CD4-positive, alpha-beta T cell (primary cell): ENCODE measurements at regions not wholly inside any gene's neighbourhood (a gene's known extent, or its start where the extent isn't known, plus 50 kb on each side); places are given as distances from the start of the nearest gene placed in this dataset.

Experiments used
- ATAC-seq: fragments of 200-7000 bp; cut with Tn5 transposase; one replicate; pipeline ENCODE4 v1.10.0; 2022; ENCODE audit warnings: mild to moderate bottlenecking; ENCODE audit not compliant: poor library complexity
- CTCF ChIA-PET: fragments of 350-600 bp; sonication (Branson Sonifier 250); formaldehyde crosslinking; loops from one replicate; lab custom pipeline; 2021; ENCODE audit warnings: antibody characterized with exemption, inconsistent platforms; lab: Charles Lee
- POLR2A ChIA-PET: fragments of 350-600 bp; sonication (Branson Sonifier 250); formaldehyde crosslinking; loops from one replicate; lab custom pipeline; 2021; ENCODE audit warnings: antibody characterized with exemption, inconsistent platforms; lab: Charles Lee
- DNase-seq, 14 experiments: peaks; one replicate each; pipeline ENCODE4 v3.0.0-alpha.2; 2013 to 2020; ENCODE audit warnings: mixed read lengths in 2 of 14
- H3K27ac ChIP-seq, 2 donors: one replicate each; pipeline versions ENCODE4 v1.5.1 to v1.7.0; 2013; ENCODE audit warnings: low read length in 2 of 2, low read depth in 1 of 2, mild to moderate bottlenecking in 1 of 2
- H3K27me3 ChIP-seq, 2 experiments: 1 replicate in 1 of 2; 2 replicates in 1 of 2; pipeline versions ENCODE4 v1.6.1 to v1.7.0; 2013; ENCODE audit warnings: low read length in 2 of 2, control low read depth in 1 of 2, mild to moderate bottlenecking in 1 of 2, moderate library complexity in 1 of 2; ENCODE audit not compliant: insufficient read depth in 2 of 2, control insufficient read depth in 1 of 2
- H3K36me3 ChIP-seq: one replicate; pipeline ENCODE4 v1.6.1; 2013; ENCODE audit warnings: low read length, control low read depth; ENCODE audit not compliant: insufficient read depth
- H3K4me1 ChIP-seq: one replicate; pipeline ENCODE4 v1.6.1; 2013; ENCODE audit warnings: low read length, control low read depth; ENCODE audit not compliant: insufficient read depth
- H3K4me3 ChIP-seq: one replicate; pipeline ENCODE4 v1.5.1; 2013; ENCODE audit warnings: mild to moderate bottlenecking, low read length, moderate library complexity
- H3K9me3 ChIP-seq, 2 experiments: 1 replicate in 1 of 2; 2 replicates in 1 of 2; pipeline versions ENCODE4 v1.6.1 to v1.7.0; 2013; ENCODE audit warnings: low read length in 2 of 2, mild to moderate bottlenecking in 2 of 2, control low read depth in 1 of 2, moderate library complexity in 1 of 2; ENCODE audit not compliant: control insufficient read depth in 1 of 2, insufficient read depth in 1 of 2
- H3K27ac Mint-ChIP-seq: one replicate; pipeline ENCODE4 v1.8.0; 2020; ENCODE audit warnings: mixed read lengths
- H3K27me3 Mint-ChIP-seq: one replicate; pipeline ENCODE4 v1.8.0; 2021; ENCODE audit warnings: mixed read lengths
- H3K36me3 Mint-ChIP-seq: one replicate; pipeline ENCODE4 v1.8.0; 2021; ENCODE audit warnings: low read depth, mixed read lengths
- H3K4me1 Mint-ChIP-seq: one replicate; pipeline ENCODE4 v1.8.0; 2021; ENCODE audit warnings: low read depth, mixed read lengths
- H3K4me3 Mint-ChIP-seq: one replicate; pipeline ENCODE4 v1.8.0; 2020; ENCODE audit warnings: mild to moderate bottlenecking, mixed read lengths
- H3K9me3 Mint-ChIP-seq: one replicate; pipeline ENCODE4 v1.8.0; 2020; ENCODE audit warnings: mixed read lengths
- CTCF ChIP-seq: fragments of 200-600 bp; IDR thresholded peaks from one replicate; pipeline ENCODE4 v1.8.0; 2022; ENCODE audit warnings: antibody characterized with exemption, mild to moderate bottlenecking
- intact Hi-C, 2 experiments: fragments of 100-400 bp; cut with DNase I in 1 of 2; cut with micrococcal nuclease in 1 of 2; formaldehyde crosslinking; loops; one replicate each; pipeline versions ENCODE4 v1.15.1 to v1.9.0; 2023 to 2025; cut with DNase I, micrococcal nuclease

GRCh38 chr5:159787837-159788236 is 128.4 kb upstream of the ADRA1B start:
- no peaks in the 10 kb centered on the region for H3K36me3 ChIP-seq
- no peak overlapping the region for H3K27ac ChIP-seq
- no peak for TF ChIP-seq CTCF
- DNase-seq (no peak), ATAC-seq (no peak)
- no peaks in the 10 kb centered on the region for H3K4me1 Mint-ChIP-seq
- H3K27me3 Mint-ChIP-seq: peaks cover 6% of the 10 kb centered on the region
- no peak overlapping the region for H3K4me3 Mint-ChIP-seq
- ChIA-PET CTCF (no interaction called here), POLR2A (no interaction called here)
- H3K9me3 ChIP-seq: no peaks in the 10 kb centered on the region
- H3K4me1 ChIP-seq: no peaks in the 10 kb centered on the region
- no peaks in the 10 kb centered on the region for H3K36me3 Mint-ChIP-seq
- no peak overlapping the region for H3K27ac Mint-ChIP-seq
- intact Hi-C loops: no loop called here
- no peaks in the 10 kb centered on the region for H3K27me3 ChIP-seq
- no peaks in the 10 kb centered on the region for H3K9me3 Mint-ChIP-seq
- H3K4me3 ChIP-seq: no peak overlapping the region

- no peak for ATAC-seq
- no peak for DNase-seq
- POLR2A ChIA-PET: no interaction called here
- Mint-ChIP-seq H3K27me3 (peaks cover 6% of the 10 kb centered on the region), H3K27ac (no peak overlapping the region), H3K36me3 (no peaks in the 10 kb centered on the region), H3K4me1 (no peaks in the 10 kb centered on the region), H3K9me3 (no peaks in the 10 kb centered on the region), H3K4me3 (no peak overlapping the region)
- CTCF ChIA-PET: no interaction called here
- TF ChIP-seq CTCF: no peak
- Histone ChIP-seq H3K27me3 (no peaks in the 10 kb centered on the region), H3K9me3 (no peaks in the 10 kb centered on the region), H3K4me3 (no peak overlapping the region), H3K4me1 (no peaks in the 10 kb centered on the region), H3K27ac (no peak overlapping the region), H3K36me3 (no peaks in the 10 kb centered on the region)
- intact Hi-C loops: no loop called here
These were observed 127.4 kb upstream of the ADRA1B start for GRCh38 chr5:159788835-159789331.

GRCh38 chr5:159792180-159792579 is 124.1 kb upstream of the ADRA1B start:
- Histone ChIP-seq H3K4me1 (no peaks in the 10 kb centered on the region), H3K36me3 (no peaks in the 10 kb centered on the region), H3K27me3 (no peaks in the 10 kb centered on the region), H3K9me3 (no peaks in the 10 kb centered on the region), H3K4me3 (no peak overlapping the region), H3K27ac (no peak overlapping the region)
- intact Hi-C loops: no loop called here
- no peak for TF ChIP-seq CTCF
- no peaks in the 10 kb centered on the region for H3K36me3 Mint-ChIP-seq
- ATAC-seq: no peak
- CTCF ChIA-PET: no interaction called here
- H3K4me1 Mint-ChIP-seq: no peaks in the 10 kb centered on the region
- no peak overlapping the region for H3K4me3 Mint-ChIP-seq
- H3K27ac Mint-ChIP-seq: no peak overlapping the region
- POLR2A ChIA-PET: no interaction called here
- H3K27me3 Mint-ChIP-seq: peaks cover 10% of the 10 kb centered on the region
- no peak for DNase-seq
- H3K9me3 Mint-ChIP-seq: no peaks in the 10 kb centered on the region
